Activated T-helper 2 cell treated with anti-CD3 and anti-CD28 coated beads, Interferon-gamma antibody, Interleukin-2, Interleukin-4, amounts not matched to agents 10 μg/mL and 5 μg/mL and 100 μg/mL, durations not matched to agents 14 hours and 24 hours and 36 hours (primary cell): ENCODE measurements at regions not wholly inside any gene's neighbourhood (a gene's known extent, or its start where the extent isn't known, plus 50 kb on each side); places are given as distances from the start of the nearest gene placed in this dataset.
"Not testable (repeated sequence)": the region's sequence is repeated elsewhere in the genome, so short reads cannot be mapped to it uniquely, and the experiment has no call there.

Source experiments
- DNase-seq: peaks from one replicate; pipeline ENCODE4 v3.0.0; 2021; ENCODE audit warnings: low spot score
- H3K27ac Mint-ChIP-seq: one replicate; pipeline ENCODE4 v1.8.0; 2021; ENCODE audit warnings: mixed read lengths
- H3K27me3 Mint-ChIP-seq: one replicate; pipeline ENCODE4 v1.8.0; 2021; ENCODE audit warnings: low read depth, mixed read lengths
- H3K36me3 Mint-ChIP-seq: one replicate; pipeline ENCODE4 v1.8.0; 2021; ENCODE audit warnings: low read depth, mixed read lengths
- H3K4me1 Mint-ChIP-seq: one replicate; pipeline ENCODE4 v1.8.0; 2021; ENCODE audit warnings: low read depth, mixed read lengths
- H3K4me3 Mint-ChIP-seq: one replicate; pipeline ENCODE4 v1.8.0; 2021; ENCODE audit warnings: low read depth, mild to moderate bottlenecking, moderate library complexity, mixed read lengths
- H3K9me3 Mint-ChIP-seq: one replicate; pipeline ENCODE4 v1.8.0; 2021; ENCODE audit warnings: mixed read lengths
- intact Hi-C: fragments of 100-400 bp; cut with micrococcal nuclease; formaldehyde crosslinking; loops from one replicate; pipeline ENCODE4 v1.15.1; 2023

- intact Hi-C loops, result no loop called here
These were observed 81.3 kb downstream of the ZNF467 start for GRCh38 chr7:149692056-149692455.

DNA sequence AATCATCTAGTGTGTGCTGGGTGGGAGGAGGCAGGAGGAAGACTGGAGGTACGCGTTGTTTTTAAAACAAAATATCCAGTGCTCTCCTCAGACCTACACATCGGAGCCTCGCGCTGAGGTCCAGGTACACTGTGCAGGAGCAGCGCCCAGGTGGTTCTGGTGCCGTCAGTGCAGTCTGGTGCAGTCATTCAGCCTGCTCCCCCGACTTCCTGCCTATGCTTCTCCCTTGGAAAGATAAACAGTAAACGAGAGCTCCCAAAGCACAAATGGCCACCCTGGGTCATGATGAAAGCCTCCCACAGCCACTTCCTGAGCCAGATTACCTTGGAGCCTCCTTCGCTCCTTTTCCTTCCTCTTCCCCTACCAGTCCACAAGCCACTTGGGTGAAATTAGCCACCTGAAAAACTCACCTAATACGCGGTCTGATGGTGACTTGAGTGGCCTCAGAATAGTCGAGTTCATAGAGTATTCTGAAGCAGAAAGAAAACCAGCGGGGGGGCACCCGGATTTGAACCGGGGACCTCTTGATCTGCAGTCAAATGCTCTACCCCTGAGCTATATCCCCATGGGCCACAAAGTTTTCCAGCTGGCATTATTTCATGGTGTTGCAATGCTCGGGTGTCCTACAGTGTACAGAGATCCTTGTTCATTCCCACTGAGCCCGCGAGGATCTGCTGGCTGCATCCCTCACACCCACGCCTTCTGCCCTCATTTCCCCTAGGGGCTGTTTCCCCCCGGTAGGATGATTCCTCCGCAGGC is 82.5 kb downstream of the ZNF467 start:
- intact Hi-C loops, result no loop called here
- no peaks in the 10 kb centered on the region for H3K36me3 Mint-ChIP-seq
- DNase-seq, result no peak
- no peak overlapping the region for H3K4me3 Mint-ChIP-seq
- H3K27me3 Mint-ChIP-seq, result peaks cover 47% of the 10 kb centered on the region
- H3K27ac Mint-ChIP-seq, result no peak overlapping the region
- H3K9me3 Mint-ChIP-seq, result no peaks in the 10 kb centered on the region
- H3K4me1 Mint-ChIP-seq, result no peaks in the 10 kb centered on the region

More at GRCh38 chr7:149692056-149692455, 81.3 kb downstream of the ZNF467 start:
- H3K9me3 Mint-ChIP-seq, result no peaks in the 10 kb centered on the region
- no peaks in the 10 kb centered on the region for H3K4me1 Mint-ChIP-seq
- no peak overlapping the region for H3K27ac Mint-ChIP-seq
- H3K4me3 Mint-ChIP-seq, result no peak overlapping the region
- H3K36me3 Mint-ChIP-seq, result no peaks in the 10 kb centered on the region
- H3K27me3 Mint-ChIP-seq, result peaks cover 45% of the 10 kb centered on the region
- no peak for DNase-seq

DNA sequence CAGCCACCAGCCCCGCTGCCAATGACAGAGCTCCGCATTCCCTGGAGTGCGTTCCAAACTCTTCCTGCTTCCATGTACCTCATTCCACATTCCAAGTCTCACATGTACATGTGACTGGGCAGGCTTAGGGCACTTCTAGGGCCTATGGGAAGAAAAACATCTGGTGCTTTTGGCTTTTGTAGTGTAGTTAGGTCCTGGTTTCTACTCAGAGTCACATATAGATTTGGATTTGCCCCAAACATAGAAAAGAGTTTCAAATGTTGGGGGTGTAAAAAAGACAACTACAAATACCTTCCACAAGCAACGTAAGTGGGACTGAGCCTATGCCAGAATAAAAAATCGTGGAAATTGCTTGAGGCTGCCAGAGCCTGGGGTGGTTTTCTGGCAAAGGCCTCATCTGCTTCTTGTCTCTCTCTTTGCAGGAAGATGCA is 84.1 kb downstream of the ZNF467 start:
- H3K27ac Mint-ChIP-seq, result no peak overlapping the region
- no peaks in the 10 kb centered on the region for H3K36me3 Mint-ChIP-seq
- intact Hi-C loops, result no loop called here
- H3K27me3 Mint-ChIP-seq, result peaks cover 39% of the 10 kb centered on the region
- no peaks in the 10 kb centered on the region for H3K9me3 Mint-ChIP-seq
- H3K4me3 Mint-ChIP-seq, result no peak overlapping the region
- H3K4me1 Mint-ChIP-seq, result no peaks in the 10 kb centered on the region
- no peak for DNase-seq

DNA sequence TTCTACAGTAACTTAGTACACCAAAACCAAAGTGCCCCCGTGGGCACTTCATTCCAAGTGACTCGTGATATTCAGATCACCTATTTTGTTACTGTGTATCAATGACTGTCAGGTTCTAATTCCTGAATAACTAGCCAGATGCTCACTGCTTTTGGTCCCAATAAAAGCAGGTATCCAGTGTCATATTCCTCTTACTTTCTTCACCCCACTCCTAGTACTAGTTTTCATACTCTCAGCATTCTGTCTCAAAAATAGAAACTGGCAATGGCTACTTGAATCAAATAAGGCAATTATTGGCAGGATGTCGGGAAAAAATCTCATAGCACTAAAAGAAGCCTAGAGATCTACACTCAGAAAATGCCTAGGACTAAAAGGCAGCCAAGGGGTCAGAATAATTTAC is 84.6 kb downstream of the ZNF467 start:
- H3K4me1 Mint-ChIP-seq, result no peaks in the 10 kb centered on the region
- H3K36me3 Mint-ChIP-seq, result no peaks in the 10 kb centered on the region
- H3K27me3 Mint-ChIP-seq, result peaks cover 38% of the 10 kb centered on the region
- H3K9me3 Mint-ChIP-seq, result no peaks in the 10 kb centered on the region
- H3K4me3 Mint-ChIP-seq, result no peak overlapping the region
- H3K27ac Mint-ChIP-seq, result no peak overlapping the region
- no peak for DNase-seq
- intact Hi-C loops, result no loop called here

GRCh38 chr7:149687820-149688219 is 85.6 kb downstream of the ZNF467 start:
- H3K4me1 Mint-ChIP-seq, intact Hi-C loops, H3K9me3 Mint-ChIP-seq, H3K4me3 Mint-ChIP-seq, DNase-seq, H3K36me3 Mint-ChIP-seq, H3K27ac Mint-ChIP-seq: not testable (repeated sequence)
- H3K27me3 Mint-ChIP-seq, result peaks cover 30% of the 10 kb centered on the region

- no peak for DNase-seq
- no peaks in the 10 kb centered on the region for H3K4me1 Mint-ChIP-seq
- intact Hi-C loops, result no loop called here
- no peaks in the 10 kb centered on the region for H3K36me3 Mint-ChIP-seq
- peaks cover 30% of the 10 kb centered on the region for H3K27me3 Mint-ChIP-seq
- no peak overlapping the region for H3K4me3 Mint-ChIP-seq
- no peak overlapping the region for H3K27ac Mint-ChIP-seq
- H3K9me3 Mint-ChIP-seq, result no peaks in the 10 kb centered on the region
These were observed 86.9 kb downstream of the ZNF467 start for GRCh38 chr7:149686449-149686848.

DNA sequence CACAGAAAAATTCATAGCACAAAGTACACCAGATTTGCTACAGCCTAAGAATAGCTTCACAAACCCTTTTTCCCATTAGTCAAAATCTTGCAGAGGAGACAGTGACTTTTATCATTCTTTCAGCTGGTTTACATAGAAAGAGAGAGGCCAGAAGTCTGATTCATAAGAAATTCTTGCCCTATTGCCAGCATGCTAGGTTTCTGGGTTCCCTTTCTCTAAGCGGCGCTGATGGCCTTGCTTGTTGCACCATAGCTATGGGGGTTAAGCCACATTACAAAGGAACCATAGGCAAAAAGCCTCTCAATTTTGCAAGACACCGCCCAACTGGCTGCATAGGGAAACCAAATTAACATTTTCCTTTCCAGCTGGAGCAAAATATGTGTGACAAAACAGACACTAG is 87.4 kb downstream of the ZNF467 start:
- Mint-ChIP-seq H3K9me3 (no peaks in the 10 kb centered on the region), H3K4me1 (no peaks in the 10 kb centered on the region), H3K4me3 (no peak overlapping the region), H3K36me3 (no peaks in the 10 kb centered on the region), H3K27me3 (peaks cover 27% of the 10 kb centered on the region), H3K27ac (no peak overlapping the region)
- no peak for DNase-seq
- intact Hi-C loops, result no loop called here

GRCh38 chr7:149685455-149685854 is 87.9 kb downstream of the ZNF467 start:
- no peak overlapping the region for H3K27ac Mint-ChIP-seq
- H3K9me3 Mint-ChIP-seq, result no peaks in the 10 kb centered on the region
- intact Hi-C loops, result no loop called here
- H3K27me3 Mint-ChIP-seq, result peaks cover 25% of the 10 kb centered on the region
- H3K36me3 Mint-ChIP-seq, result no peaks in the 10 kb centered on the region
- no peak for DNase-seq
- H3K4me3 Mint-ChIP-seq, result no peak overlapping the region
- no peaks in the 10 kb centered on the region for H3K4me1 Mint-ChIP-seq

GRCh38 chr7:149683898-149684297 is 89.5 kb downstream of the ZNF467 start:
- no peak overlapping the region for H3K27ac Mint-ChIP-seq
- no peaks in the 10 kb centered on the region for H3K4me1 Mint-ChIP-seq
- H3K36me3 Mint-ChIP-seq, result no peaks in the 10 kb centered on the region
- no peak for DNase-seq
- H3K27me3 Mint-ChIP-seq, result peaks cover 23% of the 10 kb centered on the region
- no peak overlapping the region for H3K4me3 Mint-ChIP-seq
- H3K9me3 Mint-ChIP-seq, result no peaks in the 10 kb centered on the region
- intact Hi-C loops, result no loop called here

- no peak for DNase-seq
- Mint-ChIP-seq H3K4me1 (no peaks in the 10 kb centered on the region), H3K27me3 (peaks cover 23% of the 10 kb centered on the region), H3K27ac (no peak overlapping the region), H3K9me3 (no peaks in the 10 kb centered on the region), H3K36me3 (no peaks in the 10 kb centered on the region), H3K4me3 (no peak overlapping the region)
- intact Hi-C loops, result no loop called here
These were observed 90.2 kb downstream of the ZNF467 start for GRCh38 chr7:149683181-149683580.

DNA sequence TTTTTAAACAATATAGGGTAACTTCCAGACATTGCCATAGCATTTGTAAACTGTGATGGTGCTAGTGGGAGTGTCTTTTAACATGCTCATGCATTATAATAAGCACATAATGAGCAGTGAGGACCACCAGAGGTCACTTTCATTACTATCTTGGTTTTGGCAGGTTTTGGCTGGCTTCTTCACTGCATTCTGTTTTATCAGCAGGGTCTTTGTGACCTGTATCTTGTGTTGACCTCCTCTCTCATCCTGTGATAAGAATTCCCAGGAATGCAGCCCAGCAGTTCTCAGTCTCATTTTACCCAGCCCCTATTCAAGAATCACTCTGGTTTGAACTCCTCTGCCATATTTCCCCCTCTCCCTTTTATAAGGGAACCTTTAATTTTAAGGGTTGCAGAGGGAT is 91.3 kb downstream of the ZNF467 start:
- intact Hi-C loops, result no loop called here
- Mint-ChIP-seq H3K9me3 (no peaks in the 10 kb centered on the region), H3K4me1 (no peaks in the 10 kb centered on the region), H3K27ac (no peak overlapping the region), H3K27me3 (peaks cover 23% of the 10 kb centered on the region), H3K4me3 (no peak overlapping the region), H3K36me3 (no peaks in the 10 kb centered on the region)
- DNase-seq, result no peak

- H3K9me3 Mint-ChIP-seq, result no peaks in the 10 kb centered on the region
- H3K4me1 Mint-ChIP-seq, result no peaks in the 10 kb centered on the region
- no peak overlapping the region for H3K27ac Mint-ChIP-seq
- intact Hi-C loops, result no loop called here
- peaks cover 21% of the 10 kb centered on the region for H3K27me3 Mint-ChIP-seq
- H3K4me3 Mint-ChIP-seq, result no peak overlapping the region
- no peaks in the 10 kb centered on the region for H3K36me3 Mint-ChIP-seq
- no peak for DNase-seq
These were observed 92.1 kb downstream of the ZNF467 start for GRCh38 chr7:149681274-149681673.

DNA sequence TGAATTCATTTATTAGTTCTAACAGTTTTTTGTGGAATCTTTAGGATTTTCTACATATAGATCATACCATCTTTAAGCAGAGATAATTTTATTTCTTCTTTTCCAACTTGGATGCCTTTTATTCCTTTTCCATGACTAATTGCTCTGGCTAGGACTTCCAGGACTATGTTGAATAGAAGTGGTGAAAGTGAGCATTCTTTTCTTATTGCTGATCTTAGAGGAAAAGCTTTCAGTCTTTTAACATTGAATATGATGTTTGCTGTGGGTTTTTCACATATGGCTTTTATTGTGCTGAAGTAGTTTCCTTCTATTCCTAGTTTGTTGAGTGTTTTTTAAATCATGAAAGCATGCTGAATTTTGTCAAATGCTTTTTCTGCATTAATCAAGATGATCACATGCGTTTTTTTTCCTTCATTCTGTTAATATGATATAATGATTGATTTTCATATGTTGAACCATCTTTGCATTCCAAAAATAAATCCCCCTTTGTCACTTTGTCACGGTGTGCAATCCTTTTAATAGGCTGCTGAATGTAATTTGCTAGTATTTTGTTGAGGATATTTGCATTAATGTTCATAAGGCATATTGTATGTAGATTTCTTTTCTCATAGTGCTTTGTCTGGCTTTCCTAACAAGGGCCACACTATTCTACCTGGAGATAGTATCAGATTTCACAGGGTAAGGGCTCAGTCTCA is 92.9 kb downstream of the ZNF467 start:
- H3K9me3 Mint-ChIP-seq, result no peaks in the 10 kb centered on the region
- no peak overlapping the region for H3K27ac Mint-ChIP-seq
- peaks cover 22% of the 10 kb centered on the region for H3K27me3 Mint-ChIP-seq
- no peaks in the 10 kb centered on the region for H3K4me1 Mint-ChIP-seq
- intact Hi-C loops, result no loop called here
- DNase-seq, result no peak
- H3K4me3 Mint-ChIP-seq, result no peak overlapping the region
- H3K36me3 Mint-ChIP-seq, result no peaks in the 10 kb centered on the region
